GM18870 (cell line): ENCODE measurements at regions not wholly inside any gene's neighbourhood (a gene's known extent, or its start where the extent isn't known, plus 50 kb on each side); places are given as distances from the start of the nearest gene placed in this dataset.
"Not testable (repeated sequence)": the region's sequence is repeated elsewhere in the genome, so short reads cannot be mapped to it uniquely, and the experiment has no call there.

Source experiments
- ATAC-seq: cut with Tn5 transposase; IDR thresholded peaks from one replicate; pipeline ENCODE4 v1.9.1; 2021; ENCODE audit warnings: moderate library complexity; ENCODE audit not compliant: unreplicated experiment

DNA sequence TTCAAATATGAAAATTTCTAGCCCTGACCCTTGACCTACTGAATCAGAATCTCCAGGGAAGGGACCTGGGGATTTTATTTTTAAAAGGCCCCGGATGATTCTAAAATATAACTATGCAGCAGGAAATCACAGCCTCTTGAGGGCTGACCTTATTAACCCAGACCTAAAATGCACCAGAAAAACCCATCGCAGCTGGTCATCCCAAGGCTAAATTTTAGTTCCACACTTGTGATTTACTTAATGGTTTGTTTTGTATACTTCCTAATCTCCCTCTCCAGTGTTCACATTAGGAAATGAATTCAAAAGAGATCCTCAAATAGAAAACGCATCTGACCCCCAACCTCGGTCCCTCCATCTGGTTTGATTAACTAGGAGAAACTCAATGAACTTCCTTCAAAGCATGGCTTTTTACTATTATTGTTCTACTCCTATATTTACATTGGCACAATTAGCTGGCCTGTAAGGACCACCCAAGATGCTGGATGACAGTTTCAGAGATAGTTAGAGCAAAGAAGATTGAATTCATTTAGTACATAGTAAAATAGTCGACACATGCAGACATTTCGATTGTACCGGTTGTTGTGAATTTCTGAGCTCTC is 147.8 kb upstream of the MED14 start:
- ATAC-seq, result no peak

DNA sequence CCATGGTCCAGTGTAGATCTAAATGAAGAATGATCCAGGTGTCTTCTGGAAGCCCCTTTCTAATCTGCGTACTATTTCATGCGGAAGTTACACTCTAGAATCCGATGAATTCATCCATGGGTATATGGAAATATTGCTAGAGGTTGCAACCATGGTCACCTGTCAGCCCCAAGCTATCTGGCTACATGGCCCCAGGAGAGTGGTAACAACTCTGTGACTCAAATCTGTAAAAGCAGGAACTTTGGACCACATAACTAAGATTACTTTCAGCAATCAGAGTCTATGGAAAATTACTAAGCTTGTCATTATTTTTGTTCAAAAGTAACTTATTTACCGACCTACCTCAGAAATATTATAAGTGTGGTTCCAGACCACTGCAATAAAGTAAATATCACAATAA is 150.6 kb upstream of the MED14 start:
- no peak for ATAC-seq

DNA sequence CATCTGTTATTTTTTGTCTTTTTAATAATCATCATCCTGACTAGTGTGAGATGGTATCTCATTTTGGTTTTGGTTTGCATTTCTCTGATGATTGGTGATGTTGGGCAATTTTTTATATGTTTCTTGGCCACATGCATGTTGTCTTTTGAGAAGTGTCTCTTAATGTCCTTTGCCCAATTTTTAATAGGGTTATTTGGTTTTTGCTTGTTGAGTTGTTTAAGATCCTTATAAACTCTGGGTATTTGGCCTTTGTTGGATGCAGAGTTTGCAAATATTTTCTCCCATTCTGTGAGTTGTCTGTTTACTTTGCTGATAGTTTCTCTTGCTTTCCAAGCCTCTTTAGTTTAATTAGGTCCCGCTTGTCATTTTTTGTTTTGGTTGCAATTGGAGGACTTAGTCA is 152.1 kb upstream of the MED14 start:
- no peak for ATAC-seq

DNA sequence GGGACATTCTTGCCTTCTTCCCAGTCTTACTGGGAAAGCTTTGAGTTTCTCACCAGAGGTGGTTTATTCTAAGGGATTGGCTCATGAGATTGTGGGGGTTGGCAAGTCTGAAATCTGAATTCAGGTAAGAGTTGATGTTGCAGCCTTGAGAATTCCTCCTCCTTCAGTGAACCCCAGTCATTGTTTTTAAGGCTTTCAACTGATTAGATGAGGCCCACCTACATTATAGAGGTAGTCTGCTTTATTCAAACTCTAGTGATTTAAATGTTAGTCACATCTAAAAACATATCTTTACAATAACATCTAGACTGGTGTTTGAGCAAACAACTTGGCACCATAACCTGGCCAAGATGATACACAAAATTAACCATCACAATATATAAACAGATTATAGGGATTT is 156.5 kb upstream of the MED14 start:
- ATAC-seq, result no peak

DNA sequence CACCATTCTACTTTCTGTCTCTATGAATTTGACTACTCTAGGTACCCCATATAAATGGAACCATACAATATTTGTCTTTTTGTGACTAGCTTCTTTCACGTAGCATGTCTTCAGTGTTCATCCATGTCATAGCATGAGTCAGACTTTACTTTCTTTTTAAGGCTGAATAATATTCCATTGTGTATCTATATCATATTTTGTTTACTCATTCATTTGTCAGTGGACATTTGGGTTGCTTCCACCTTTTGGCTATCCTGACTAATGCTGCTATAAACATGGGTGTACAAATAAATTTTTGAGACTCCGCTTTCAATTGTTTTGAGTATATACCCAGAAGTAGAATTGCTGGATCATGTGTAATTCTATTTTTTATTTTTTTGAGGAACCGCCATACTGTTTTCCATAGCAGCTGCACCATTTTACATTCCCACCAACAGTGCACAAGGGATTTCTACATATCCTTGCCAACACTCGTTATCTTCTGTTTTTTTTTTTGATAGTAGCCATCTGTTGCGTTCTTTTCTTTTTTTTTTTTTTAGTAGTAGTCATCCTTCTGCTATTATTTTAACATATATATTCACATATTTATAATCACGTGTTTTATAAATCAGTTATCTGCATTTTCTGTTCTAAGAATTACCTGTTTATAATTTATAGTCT is 158.0 kb upstream of the MED14 start:
- ATAC-seq, result no peak

DNA sequence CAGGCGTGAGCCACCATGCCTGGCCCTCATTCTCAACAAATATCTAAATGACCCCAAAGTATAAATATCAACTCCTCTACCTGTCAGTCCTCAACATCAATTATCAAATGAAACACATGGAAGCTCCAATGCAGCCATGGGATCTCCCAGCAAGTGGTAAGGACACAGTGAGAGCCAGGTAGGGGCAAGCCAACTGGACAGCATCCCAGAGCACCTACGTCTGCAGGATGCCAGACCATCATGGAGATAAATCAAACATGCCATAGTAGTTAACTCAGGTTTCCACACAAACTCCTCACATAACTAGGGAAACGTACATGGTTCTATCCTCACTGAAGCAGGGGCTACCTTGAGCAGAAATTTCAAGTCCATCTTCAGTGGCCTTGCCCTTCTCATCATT is 159.9 kb upstream of the MED14 start:
- no peak for ATAC-seq

DNA sequence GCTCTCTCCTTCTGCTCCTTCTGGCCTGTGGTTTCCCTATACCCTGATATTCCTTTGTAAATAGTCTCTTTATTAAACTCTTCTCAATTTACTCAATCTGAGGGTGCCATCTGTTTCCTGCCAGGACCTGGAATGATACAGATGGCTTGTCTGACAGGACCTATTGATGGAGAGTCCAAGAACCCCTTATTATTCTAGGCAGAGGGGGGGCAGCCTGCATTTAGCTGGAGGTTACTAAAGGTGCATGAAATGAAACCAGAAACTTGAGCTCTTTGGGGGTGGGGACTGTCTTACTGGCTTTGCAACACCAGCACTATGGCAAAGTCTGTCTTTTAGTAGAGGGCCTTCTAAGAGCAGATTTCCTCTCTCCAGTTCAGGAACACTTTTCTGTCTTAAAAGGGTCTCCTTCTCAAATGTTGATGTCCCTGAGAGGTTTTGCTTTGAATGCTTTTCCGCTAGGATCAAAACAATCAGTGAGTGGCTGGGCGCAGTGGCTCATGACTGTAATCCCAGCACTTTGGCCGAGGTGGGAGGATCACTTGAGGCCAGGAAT is 162.5 kb upstream of the MED14 start:
- no peak for ATAC-seq

DNA sequence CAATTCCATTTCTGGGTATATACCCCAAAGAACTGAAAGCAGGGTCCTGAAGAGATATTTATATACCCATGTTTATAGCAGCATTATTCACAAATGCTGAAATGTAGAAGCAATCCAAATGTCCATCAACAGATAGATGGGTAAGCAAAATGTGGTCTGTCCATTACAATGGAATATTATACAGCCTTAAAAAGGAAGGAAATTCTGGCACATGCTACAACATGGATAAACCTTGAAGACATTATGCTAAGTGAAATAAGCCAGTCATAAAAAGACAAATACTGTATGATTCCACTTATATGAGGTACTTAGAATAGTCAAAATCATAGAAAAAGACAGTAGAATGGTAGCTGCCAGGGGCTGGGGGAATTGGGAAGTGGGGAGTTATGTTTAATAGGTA is 169.4 kb upstream of the MED14 start:
- not testable (repeated sequence) for ATAC-seq

DNA sequence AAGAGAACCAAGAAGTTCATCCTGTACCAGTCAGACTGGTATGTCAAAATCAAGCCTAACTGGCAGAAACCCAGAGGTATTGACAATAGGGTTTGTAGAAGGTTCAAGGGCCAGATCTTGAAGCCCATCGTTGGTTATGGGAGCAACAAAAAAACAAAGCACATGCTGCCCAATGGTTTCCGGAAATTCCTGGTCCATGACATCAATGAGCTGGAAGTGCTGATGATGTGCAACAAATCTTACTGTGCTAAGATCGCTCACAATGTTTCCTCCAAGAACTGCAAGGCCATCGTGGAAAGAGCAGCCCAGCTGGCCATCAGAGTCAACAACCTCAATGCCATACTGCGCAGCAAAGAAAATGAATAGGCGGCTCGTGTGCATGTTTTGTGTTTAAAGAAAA is 172.7 kb upstream of the MED14 start:
- no peak for ATAC-seq

DNA sequence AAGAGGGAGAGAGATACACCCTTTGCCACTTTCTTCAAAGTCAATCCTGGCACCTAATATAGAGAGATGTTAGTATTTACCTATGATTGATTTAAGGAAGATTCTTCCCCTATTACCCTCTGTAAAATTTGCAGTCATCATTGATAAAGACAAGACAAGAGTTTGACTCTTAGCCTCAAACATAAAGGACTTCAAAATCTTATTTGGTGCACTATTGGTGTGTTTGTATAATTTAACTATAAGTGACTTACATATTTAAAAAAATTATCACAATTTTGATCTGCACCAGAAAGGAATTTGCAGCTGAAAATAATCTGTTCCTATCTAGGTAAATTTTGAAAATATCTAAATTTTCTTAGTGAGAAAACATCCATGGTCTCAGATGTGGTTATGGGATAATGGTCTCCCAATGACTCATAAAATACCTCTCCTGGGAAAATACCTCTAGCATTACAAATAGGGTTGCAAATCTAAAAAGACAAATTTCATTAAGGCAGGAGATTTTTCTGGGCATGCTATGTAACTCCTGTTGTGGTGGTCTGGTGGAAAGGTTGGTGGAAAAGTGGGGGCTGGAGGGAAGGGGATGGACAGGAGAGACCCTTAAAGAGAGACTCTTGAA is 173.6 kb upstream of the MED14 start:
- ATAC-seq, result no peak

DNA sequence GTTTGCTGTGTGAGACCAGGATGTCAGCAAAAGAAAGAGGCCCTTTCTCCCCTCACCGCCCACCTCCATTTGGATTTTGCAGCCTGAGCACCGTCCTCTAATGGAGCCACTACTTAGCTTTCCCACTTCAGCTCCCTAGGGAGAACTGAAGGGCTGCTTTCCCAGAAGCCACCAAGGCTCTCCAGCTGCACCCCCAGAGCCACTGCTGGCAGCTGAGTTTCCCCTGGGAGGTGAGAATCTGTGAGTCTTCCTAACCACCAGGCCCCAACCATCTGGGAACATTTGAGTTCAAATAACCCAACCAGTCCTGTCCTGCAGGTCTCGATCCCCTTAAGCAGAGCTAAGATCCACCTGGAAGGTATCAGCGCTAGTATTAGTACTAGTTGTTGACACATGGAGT is 173.1 kb upstream of the USP9X start:
- no peak for ATAC-seq

DNA sequence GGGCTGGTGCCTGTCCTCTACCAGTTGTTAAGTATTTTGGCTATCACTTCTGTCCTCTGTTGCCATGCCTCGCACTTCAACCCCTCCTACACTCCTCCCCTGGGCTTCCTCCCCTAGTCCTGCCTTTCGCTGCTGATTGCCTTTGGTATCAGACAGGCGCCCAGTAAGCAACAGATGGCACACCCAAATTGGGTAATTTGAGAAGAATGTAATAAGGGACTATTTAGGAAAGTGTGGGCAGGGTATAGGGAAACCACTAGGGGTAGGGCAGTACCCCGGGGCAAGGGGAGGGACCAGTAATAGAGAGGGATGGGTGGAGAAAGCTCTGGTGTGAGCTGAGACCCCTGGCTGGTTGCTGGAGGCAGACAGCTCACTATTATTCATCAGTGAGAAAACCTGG is 172.7 kb upstream of the USP9X start:
- ATAC-seq, result no peak

DNA sequence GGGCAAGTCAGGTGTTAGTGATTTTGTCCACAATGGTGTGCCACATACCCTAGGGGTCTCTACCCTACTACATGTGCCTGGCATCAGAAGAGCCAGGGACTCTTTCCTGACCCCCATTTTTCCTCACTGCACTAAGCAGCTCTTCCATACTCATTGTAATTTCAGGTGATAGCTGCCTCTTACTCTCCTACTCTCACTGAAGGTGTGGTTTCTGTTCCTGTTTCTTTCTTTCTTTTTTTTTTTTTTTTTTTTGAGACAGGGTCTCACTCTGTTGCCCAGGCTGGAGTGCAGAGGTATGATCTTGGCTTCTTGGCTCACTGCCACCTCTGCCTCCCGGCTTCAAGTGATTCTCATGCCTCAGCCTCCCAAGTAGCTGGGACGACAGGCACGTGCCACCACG is 164.9 kb upstream of the USP9X start:
- ATAC-seq, result no peak

DNA sequence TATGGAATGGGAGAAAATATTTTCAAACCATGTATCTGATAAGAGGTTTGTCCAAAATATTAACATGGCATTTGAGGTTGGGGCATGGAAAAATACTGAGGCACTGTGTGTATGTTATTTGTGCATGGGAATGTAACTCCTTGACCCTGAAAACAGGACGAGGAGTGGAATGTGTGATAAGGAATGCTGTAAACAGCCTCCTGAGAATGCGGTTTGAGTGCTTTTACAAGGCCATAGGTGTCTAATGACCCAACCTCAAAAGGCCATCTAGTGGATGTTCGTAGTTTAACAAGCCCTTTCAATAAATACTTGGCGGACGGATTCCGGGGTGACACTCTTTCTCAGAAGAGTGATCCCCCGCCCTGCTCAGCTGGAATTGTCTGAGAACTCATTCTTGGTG is 162.9 kb upstream of the USP9X start:
- ATAC-seq, result no peak

DNA sequence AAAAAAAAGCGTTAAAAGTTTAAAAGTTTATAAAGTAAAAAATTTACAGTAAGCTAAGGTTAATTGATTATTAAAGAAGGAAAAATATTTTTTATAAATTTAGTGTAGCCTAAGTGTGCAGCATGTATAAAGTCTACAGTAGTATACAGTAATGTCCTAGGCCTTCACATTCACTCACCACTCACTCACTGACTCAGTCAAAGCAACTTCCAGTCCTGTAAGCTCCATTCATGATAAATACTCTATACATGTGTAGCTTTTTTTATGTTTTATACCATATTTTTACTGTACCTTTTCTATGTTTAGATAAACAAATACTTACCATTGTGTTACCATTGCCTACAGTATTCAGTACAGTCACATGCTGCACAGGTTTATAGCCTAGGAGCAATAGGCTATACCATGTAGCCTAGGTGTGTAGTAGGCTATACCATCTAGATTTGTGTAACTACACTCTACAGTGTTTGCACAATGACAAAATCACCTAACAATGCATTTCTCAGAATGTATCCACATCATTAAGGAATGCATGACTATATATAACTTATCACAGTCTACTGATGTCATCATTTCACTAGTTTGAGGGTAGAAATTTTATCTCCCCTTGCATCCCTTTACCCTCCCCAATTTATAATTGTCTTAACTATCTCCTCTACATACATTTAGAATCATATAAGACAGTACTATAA is 158.4 kb upstream of the USP9X start:
- ATAC-seq, result not testable (repeated sequence)

DNA sequence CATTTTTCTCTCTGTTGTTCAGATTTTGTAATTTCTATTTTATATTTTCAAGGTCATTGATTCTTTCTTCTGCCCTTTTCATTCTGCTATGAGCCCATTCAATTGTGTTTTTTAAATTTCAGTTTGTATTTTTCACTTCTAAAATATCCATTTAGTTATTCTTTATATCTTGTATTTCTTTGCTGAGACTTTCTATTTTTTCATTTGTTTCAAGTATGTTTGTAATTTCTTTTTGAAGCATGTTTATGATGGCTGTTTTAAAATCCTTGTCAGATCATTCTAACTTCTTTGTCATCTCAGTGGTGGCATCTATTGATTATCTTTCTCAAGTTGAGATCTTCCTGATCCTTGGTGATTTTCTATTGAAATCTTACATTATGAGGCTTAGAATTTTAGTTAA is 157.2 kb upstream of the USP9X start:
- ATAC-seq, result no peak

DNA sequence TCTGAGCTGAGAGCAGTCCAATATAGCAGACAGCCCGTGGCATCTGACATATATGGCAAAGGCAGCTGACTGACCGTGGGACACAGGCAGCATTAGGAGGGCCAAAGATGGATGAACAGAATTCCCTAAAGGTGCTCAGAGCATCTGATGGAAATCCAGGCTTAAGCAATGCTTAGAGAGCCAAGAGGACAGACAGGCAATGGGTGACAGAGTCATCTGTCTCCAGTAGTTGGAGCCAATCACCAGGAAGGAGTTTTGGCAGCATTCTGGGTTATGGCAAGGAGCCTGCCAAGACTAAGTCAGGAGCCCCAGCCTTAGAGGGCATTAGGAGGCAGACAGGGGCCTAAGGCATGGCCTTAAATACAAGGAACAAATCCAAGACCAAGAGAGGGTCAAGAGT is 153.3 kb upstream of the USP9X start:
- no peak for ATAC-seq

DNA sequence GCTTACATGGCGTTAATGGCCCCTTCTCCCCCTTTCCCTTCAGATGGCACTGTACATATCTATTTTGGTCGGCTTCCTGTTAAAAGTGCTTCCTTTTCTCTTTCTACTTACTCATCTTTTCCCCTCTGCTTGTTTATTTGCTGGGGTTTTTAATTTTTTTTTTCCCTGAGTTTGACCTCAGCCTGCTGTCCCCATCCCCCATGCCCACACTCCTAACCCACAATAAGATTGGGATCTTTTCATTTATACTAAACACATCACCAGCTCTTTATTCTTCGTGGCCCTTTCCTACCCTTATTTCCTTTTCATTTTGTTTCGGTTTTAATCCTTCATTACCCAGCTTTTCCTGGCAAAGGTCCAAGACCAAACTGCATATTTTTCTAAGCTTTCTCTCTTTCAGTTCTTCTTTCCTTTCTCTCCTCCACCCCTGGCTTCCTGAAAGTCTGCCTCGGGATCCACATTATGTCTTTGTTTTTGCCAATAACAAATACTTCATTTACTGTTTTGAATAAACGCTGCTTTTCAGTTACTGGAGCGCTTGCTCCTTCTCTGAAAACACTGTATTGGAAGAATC is 152.0 kb upstream of the USP9X start:
- ATAC-seq, result no peak

DNA sequence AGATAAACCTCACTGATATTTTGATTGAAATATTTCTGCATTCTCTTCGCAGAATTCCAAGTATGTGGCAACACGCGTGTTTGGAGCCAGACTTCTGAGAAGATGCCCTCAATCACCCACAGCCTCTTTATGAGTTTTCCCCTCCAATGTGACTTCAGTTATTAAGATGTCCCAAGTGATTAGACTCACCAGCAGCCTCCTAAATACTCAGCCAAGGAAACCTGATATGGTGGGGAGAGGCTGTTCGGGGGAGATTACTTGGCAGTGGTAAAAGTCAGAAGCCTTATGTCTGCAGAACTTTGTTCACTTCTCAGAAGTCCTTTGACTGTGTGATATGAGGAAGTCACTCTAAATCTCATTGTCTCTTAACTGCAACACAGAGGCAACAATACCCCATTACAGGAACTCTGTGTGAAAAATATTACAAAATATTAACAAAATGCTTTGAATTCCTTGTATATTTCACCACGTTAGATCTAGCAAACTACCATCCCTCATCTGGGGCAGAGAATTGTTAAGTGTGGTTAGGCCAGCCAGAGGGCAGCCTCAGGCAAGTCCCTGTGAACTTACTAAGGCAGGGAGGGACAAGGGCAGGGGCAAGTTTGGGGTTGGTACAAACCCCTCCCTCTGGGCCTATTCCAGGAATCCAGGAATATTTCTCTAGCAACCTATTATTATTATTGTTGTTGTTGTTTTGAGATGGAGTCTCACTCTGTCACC is 151.4 kb upstream of the USP9X start:
- no peak for ATAC-seq

DNA sequence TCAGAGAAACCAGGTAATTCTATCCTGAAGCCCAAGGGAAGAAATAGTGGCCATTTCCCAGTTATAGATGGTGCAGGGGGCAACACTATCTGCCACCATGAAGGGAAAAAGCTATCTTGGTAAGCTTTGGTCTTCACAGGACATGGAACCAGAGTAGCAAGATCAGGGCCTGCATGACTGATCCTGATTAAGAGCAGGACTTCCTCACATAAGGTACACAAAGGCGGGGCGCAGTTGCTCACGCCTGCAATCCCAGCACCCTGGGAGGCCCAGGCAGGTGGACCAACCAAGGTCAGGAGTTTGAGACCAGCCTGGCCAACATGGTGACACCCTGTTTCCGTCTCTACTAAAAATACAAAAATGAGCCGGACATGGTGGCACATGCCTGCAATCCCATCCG is 148.4 kb upstream of the USP9X start:
- ATAC-seq, result no peak

DNA sequence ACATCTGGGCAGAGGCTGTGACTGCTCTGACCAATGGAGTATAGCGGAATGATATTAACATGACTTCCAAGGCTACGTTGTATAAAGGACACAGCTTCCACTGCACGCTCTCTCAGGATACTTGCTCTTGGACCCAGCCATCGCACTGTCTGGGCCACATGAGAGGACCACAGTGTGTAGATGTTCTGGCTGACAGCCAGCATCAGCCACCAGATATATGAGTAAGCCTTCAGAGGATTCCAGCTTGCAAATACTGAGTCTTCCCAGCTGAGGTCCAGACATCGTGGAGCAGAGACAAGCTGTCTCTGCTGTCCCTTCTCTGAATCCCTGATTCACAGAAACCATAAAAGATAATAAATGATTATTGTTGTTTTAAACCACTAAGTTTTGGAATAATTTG is 146.8 kb upstream of the USP9X start:
- ATAC-seq, result no peak
